Activated T-cell treated with anti-CD3 and anti-CD28 coated beads, Interleukin-2, amount 50 U/mL, for 24 hours (primary cell): ENCODE measurements at regions not wholly inside any gene's neighbourhood (a gene's known extent, or its start where the extent isn't known, plus 50 kb on each side); places are given as distances from the start of the nearest gene placed in this dataset.

Experiments used
- DNase-seq: peaks from one replicate; pipeline ENCODE4 v3.0.0-alpha.2; 2020
- H3K27ac Mint-ChIP-seq: 2 replicates; pipeline ENCODE4 v1.8.0; 2020; ENCODE audit warnings: mild to moderate bottlenecking, mixed read lengths
- H3K27me3 Mint-ChIP-seq: 2 replicates; pipeline ENCODE4 v1.8.0; 2020; ENCODE audit warnings: mixed read lengths
- H3K36me3 Mint-ChIP-seq: 2 replicates; pipeline ENCODE4 v1.8.0; 2020; ENCODE audit warnings: low read depth, mixed read lengths
- H3K4me1 Mint-ChIP-seq: 2 replicates; pipeline ENCODE4 v1.8.0; 2020; ENCODE audit warnings: low read depth, mixed read lengths
- H3K4me3 Mint-ChIP-seq: 2 replicates; pipeline ENCODE4 v1.8.0; 2020; ENCODE audit warnings: mild to moderate bottlenecking, moderate library complexity, mixed read lengths
- H3K9me3 Mint-ChIP-seq: 2 replicates; pipeline ENCODE4 v1.8.0; 2020; ENCODE audit warnings: mixed read lengths

DNA sequence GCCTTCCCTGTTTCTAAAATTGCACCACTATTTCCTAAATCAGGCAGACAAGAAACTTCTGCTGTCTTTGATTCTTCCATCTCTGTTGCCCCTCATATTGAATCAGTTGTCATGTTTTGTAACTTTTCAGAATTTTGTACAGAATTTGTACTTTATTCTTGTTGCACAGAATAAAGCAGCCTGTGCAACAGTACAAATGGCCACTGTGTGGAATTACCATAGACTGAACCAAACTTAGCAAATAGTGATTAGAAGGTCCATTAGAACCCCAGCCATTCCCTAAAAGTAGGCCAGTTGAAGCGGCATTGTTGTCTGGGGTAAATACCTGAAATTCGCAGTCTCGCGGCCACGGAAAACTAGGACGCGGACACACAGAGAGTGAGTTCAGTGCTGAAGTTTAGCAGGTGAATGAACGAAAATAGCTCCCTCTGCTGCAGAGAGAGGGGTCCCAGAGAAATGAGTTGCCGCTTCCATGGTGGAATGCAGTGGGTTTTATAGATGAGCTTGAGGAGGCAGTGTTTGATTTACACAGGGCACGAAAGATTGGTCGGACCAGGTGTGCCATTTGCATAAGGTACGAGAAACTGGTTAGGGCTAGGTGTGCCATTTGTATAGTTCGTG is 71.8 kb downstream of the C4orf33 start:
- H3K27me3 Mint-ChIP-seq: peaks cover 27% of the 10 kb centered on the region
- DNase-seq: no peak

GRCh38 chr4:129172181-129172580 is 76.2 kb downstream of the C4orf33 start:
- no peak overlapping the region for H3K4me3 Mint-ChIP-seq
- H3K9me3 Mint-ChIP-seq: no peaks in the 10 kb centered on the region
- no peak overlapping the region for H3K27ac Mint-ChIP-seq
- no peaks in the 10 kb centered on the region for H3K36me3 Mint-ChIP-seq
- peaks cover 33% of the 10 kb centered on the region for H3K27me3 Mint-ChIP-seq
- no peaks in the 10 kb centered on the region for H3K4me1 Mint-ChIP-seq
- no peak for DNase-seq

More for the DNA sequence above, 71.8 kb downstream of the C4orf33 start:
- Mint-ChIP-seq H3K4me3 (no peak overlapping the region), H3K4me1 (no peaks in the 10 kb centered on the region), H3K9me3 (no peaks in the 10 kb centered on the region), H3K27ac (no peak overlapping the region), H3K36me3 (no peaks in the 10 kb centered on the region)

- no peak overlapping the region for H3K27ac Mint-ChIP-seq
- H3K4me3 Mint-ChIP-seq: no peak overlapping the region
Measured at GRCh38 chr4:129176864-129177263, 80.9 kb downstream of the C4orf33 start.

GRCh38 chr4:129179276-129179675 is 83.3 kb downstream of the C4orf33 start:
- Mint-ChIP-seq H3K27ac (no peak overlapping the region), H3K27me3 (peaks cover 9% of the 10 kb centered on the region), H3K36me3 (no peaks in the 10 kb centered on the region), H3K4me3 (no peak overlapping the region), H3K4me1 (no peaks in the 10 kb centered on the region), H3K9me3 (no peaks in the 10 kb centered on the region)
- DNase-seq: no peak

More at GRCh38 chr4:129176864-129177263, 80.9 kb downstream of the C4orf33 start:
- Mint-ChIP-seq H3K4me1 (no peaks in the 10 kb centered on the region), H3K27me3 (peaks cover 25% of the 10 kb centered on the region), H3K9me3 (no peaks in the 10 kb centered on the region), H3K36me3 (no peaks in the 10 kb centered on the region)
- no peak for DNase-seq

DNA sequence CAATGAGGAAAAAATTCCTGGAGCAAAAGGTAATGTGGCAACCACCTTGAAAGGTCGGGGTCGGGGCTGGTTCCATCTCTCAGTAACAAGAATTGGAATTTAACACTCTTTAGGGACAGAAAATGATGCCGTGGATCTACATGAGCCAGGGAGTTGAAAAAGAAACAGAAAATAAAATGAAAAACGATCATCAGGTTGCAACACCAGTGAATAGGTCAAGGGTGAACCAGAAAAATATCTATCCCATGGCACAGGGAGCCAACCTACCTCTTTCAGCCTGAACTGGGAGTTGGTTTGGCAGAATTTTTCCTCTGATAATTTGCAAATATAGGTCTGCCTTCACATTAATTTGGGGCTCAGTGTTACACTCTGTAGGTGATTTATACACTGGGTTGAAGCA is 93.7 kb downstream of the C4orf33 start:
- H3K9me3 Mint-ChIP-seq: no peaks in the 10 kb centered on the region
- H3K27ac Mint-ChIP-seq: no peak overlapping the region
- no peaks in the 10 kb centered on the region for H3K36me3 Mint-ChIP-seq
- H3K4me3 Mint-ChIP-seq: no peak overlapping the region
- no peak for DNase-seq
- no peaks in the 10 kb centered on the region for H3K4me1 Mint-ChIP-seq
- H3K27me3 Mint-ChIP-seq: peaks cover 7% of the 10 kb centered on the region

DNA sequence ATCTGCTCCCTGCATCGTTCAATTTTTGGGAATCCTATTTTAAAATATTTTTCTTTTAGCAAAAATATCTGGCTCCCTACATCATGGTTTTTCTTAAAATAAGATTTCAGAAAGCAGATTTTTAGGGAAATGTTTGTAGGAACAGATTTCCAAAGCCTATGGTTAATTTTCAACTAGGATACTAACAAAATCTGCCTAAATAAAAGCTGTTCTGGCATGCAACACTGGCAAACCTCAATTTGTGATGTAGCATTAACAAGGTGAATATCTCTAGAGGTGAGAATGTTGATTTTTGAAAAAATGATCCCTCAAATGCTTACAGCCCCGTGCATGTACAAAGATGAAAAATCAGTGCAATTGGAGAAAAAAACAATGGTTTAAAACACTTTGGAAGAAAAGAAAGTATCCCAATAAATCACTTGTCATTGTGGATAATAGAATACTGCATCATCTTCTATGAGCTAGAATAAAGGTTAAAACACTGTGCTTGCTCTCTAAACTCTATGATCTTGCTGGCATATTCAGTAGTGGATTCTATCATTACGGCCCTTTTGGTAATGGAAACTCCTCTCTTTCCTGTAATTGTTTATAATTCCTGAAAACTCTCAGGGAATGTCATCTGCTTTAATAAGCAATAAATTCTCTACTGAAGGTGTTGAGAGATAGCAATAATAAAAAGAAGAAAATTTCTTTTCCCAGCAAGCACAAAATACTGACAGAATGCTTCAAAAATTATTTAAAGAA is 97.6 kb downstream of the C4orf33 start:
- no peak overlapping the region for H3K4me3 Mint-ChIP-seq
- H3K36me3 Mint-ChIP-seq: no peaks in the 10 kb centered on the region
- no peaks in the 10 kb centered on the region for H3K4me1 Mint-ChIP-seq
- no peak overlapping the region for H3K27ac Mint-ChIP-seq
- H3K9me3 Mint-ChIP-seq: no peaks in the 10 kb centered on the region
- no peak for DNase-seq
- peaks cover 14% of the 10 kb centered on the region for H3K27me3 Mint-ChIP-seq

DNA sequence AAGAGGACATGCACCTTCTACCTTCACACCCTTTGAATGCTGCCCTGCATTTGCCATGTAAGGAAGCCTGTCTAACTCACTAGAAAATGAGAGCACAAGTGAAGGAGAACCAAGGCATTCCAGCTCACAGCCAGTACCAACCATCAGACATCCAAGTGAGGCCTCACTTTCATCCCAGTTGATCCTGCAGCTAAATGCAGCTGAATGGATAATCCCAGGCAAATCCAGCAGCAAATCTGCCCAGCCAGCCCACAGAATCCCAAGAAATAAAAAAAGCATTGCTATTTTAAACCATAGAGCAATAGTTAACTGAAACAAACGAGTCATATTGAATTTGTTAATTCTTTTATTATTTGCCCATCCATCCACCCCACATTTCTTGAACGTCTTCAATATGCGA is 112.5 kb downstream of the C4orf33 start:
- Mint-ChIP-seq H3K4me3 (no peak overlapping the region), H3K27ac (no peak overlapping the region), H3K36me3 (no peaks in the 10 kb centered on the region), H3K4me1 (no peaks in the 10 kb centered on the region), H3K27me3 (peaks cover 5% of the 10 kb centered on the region), H3K9me3 (no peaks in the 10 kb centered on the region)
- no peak for DNase-seq

DNA sequence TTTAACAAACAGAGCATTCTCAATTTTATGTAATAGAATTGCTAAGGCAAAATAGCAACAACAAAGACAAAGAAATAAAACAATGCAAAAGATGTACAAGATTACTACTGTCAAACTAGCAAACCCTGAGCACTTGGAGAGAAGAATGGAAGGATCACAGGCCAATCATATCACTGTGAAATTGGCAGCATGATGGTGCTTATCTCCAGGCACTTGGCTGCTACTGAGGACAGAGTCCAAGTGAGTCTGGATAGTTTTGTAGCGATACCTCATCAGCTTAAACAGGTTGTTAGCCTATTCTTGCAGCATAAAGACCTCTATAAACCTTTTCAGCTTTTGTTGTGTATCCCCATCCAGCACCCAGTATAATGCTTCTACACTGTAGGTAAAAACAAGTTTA is 117.7 kb downstream of the C4orf33 start:
- H3K4me3 Mint-ChIP-seq: no peak overlapping the region
- no peak for DNase-seq
- H3K27me3 Mint-ChIP-seq: peaks cover 5% of the 10 kb centered on the region
- no peaks in the 10 kb centered on the region for H3K9me3 Mint-ChIP-seq
- no peaks in the 10 kb centered on the region for H3K4me1 Mint-ChIP-seq
- H3K36me3 Mint-ChIP-seq: no peaks in the 10 kb centered on the region
- H3K27ac Mint-ChIP-seq: no peak overlapping the region

DNA sequence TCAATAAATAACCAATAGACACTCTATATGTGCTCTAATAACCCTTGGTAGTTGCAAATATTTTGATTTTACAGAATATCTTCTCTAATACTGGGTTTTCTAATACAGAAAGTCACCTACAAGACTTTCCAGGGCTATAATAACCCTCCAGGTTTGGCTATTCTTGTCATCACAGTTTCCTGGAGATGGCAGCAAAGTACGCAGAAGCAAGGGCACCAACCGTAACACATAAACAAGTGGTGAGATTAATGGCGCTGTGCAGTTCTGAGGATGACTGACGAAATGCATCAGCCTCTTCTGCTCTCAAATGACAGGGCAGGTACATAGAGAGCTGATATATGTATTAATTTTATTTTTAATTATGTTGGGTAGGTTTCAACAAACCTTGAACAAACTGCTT is 122.4 kb downstream of the C4orf33 start:
- H3K27ac Mint-ChIP-seq: no peak overlapping the region
- no peaks in the 10 kb centered on the region for H3K27me3 Mint-ChIP-seq
- H3K36me3 Mint-ChIP-seq: no peaks in the 10 kb centered on the region
- no peaks in the 10 kb centered on the region for H3K4me1 Mint-ChIP-seq
- no peaks in the 10 kb centered on the region for H3K9me3 Mint-ChIP-seq
- no peak for DNase-seq
- H3K4me3 Mint-ChIP-seq: no peak overlapping the region

DNA sequence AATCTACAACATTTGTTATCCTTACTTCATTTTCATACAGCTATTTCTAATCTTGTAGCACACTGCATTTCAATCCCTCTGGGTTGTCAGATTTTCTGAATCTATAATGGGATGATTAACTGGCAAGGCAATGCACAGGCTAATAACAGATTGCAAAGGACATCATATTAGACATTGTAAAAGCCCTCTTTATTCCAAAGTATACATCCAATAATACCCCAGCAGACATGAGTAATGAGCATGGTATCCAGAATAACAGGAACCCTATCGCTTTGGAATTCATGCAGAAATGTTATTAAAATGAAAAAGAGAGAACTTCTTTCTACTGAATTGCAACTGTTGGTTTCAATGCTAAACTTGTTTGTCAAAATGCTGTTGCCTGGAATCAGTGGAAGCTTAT is 122.9 kb downstream of the C4orf33 start:
- Mint-ChIP-seq H3K27me3 (no peaks in the 10 kb centered on the region), H3K9me3 (no peaks in the 10 kb centered on the region), H3K27ac (no peak overlapping the region), H3K36me3 (no peaks in the 10 kb centered on the region), H3K4me1 (no peaks in the 10 kb centered on the region), H3K4me3 (no peak overlapping the region)
- no peak for DNase-seq

GRCh38 chr4:129220254-129220653 is 124.3 kb downstream of the C4orf33 start:
- no peaks in the 10 kb centered on the region for H3K27me3 Mint-ChIP-seq
- H3K36me3 Mint-ChIP-seq: no peaks in the 10 kb centered on the region
- H3K4me1 Mint-ChIP-seq: no peaks in the 10 kb centered on the region
- no peak overlapping the region for H3K4me3 Mint-ChIP-seq
- no peak overlapping the region for H3K27ac Mint-ChIP-seq
- no peaks in the 10 kb centered on the region for H3K9me3 Mint-ChIP-seq
- DNase-seq: no peak

- no peak for DNase-seq
- Mint-ChIP-seq H3K36me3 (no peaks in the 10 kb centered on the region), H3K9me3 (no peaks in the 10 kb centered on the region), H3K4me1 (no peaks in the 10 kb centered on the region), H3K27ac (no peak overlapping the region), H3K27me3 (peaks cover 5% of the 10 kb centered on the region), H3K4me3 (no peak overlapping the region)
Measured at GRCh38 chr4:129223945-129224344, 128.0 kb downstream of the C4orf33 start.

GRCh38 chr4:129230846-129231245 is 134.9 kb downstream of the C4orf33 start:
- H3K4me1 Mint-ChIP-seq: no peaks in the 10 kb centered on the region
- H3K4me3 Mint-ChIP-seq: no peak overlapping the region
- peaks cover 17% of the 10 kb centered on the region for H3K27me3 Mint-ChIP-seq
- no peaks in the 10 kb centered on the region for H3K36me3 Mint-ChIP-seq
- H3K9me3 Mint-ChIP-seq: no peaks in the 10 kb centered on the region
- no peak for DNase-seq
- no peak overlapping the region for H3K27ac Mint-ChIP-seq

GRCh38 chr4:129231945-129232588 is 136.1 kb downstream of the C4orf33 start:
- no peaks in the 10 kb centered on the region for H3K4me1 Mint-ChIP-seq
- no peak for DNase-seq
- H3K27ac Mint-ChIP-seq: no peak overlapping the region
- no peaks in the 10 kb centered on the region for H3K36me3 Mint-ChIP-seq
- no peaks in the 10 kb centered on the region for H3K9me3 Mint-ChIP-seq
- H3K4me3 Mint-ChIP-seq: no peak overlapping the region
- H3K27me3 Mint-ChIP-seq: peaks cover 17% of the 10 kb centered on the region
